ENCODE measurements at regions not wholly inside any gene's neighbourhood (a gene's known extent, or its start where the extent isn't known, plus 50 kb on each side); places are given as distances from the start of the nearest gene placed in this dataset.

DNA sequence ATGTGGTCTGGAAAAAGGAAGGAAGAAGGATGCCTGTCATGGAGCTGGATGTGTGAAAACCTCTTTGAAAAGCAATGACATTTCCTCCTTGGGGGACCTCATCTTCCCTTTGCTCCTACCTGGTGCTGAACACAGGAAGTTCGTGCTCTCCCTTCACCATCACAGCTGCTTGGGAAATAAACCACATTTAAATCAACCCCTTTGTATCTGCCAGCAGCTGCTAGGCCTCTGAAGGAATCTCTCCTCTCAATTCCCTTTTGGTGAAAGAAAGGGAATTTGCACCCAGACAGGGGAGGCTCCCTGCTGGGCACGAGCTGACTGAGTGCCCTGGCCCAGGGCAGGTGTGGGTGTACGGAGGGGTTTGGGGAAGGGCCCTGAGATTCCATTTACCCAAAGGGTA, 437.7 kb downstream of the TSHZ3 start:
- H3K27me3 Mint-ChIP-seq (ENCODE audit: insufficient read depth, low read depth, poor library complexity) = peaks cover 4% of the 10 kb centered on the region
- H3K4me1 Mint-ChIP-seq = peaks cover 30% of the 10 kb centered on the region
- DNase-seq (ENCODE audit: low spot score) (peak; percentile 3), ATAC-seq (peak; percentile 21; the same call in 1 of the 3 replicates)
- Histone ChIP-seq H3K4me3 (no peak overlapping the region), H3K79me2 (replicated peaks; ENCODE audit: insufficient read depth) (no peaks in the 10 kb centered on the region), H3F3A (replicated peaks; ENCODE audit: low read depth) (no peaks in the 10 kb centered on the region), H4K20me1 (replicated peaks; ENCODE audit: insufficient read depth) (no peaks in the 10 kb centered on the region), H3K4me1 (ENCODE audit: insufficient read depth) (no peaks in the 10 kb centered on the region; the same call in 1 of the 2 replicates), H2AFZ (peak overlapping the region; percentile 66), H3K27me3 (ENCODE audit: insufficient read depth) (no peaks in the 10 kb centered on the region), H3K27ac (ENCODE audit: low read depth) (no peak overlapping the region), H3K4me2 (no peak overlapping the region), H3K9me2 (ENCODE audit: insufficient read depth) (no peaks in the 10 kb centered on the region), H3K36me3 (ENCODE audit: insufficient read depth) (no peaks in the 10 kb centered on the region)
- no peak overlapping the region for H3K4me3 Mint-ChIP-seq
- H3K36me3 Mint-ChIP-seq (ENCODE audit: low read depth) = no peaks in the 10 kb centered on the region
- H3K27ac Mint-ChIP-seq = peak overlapping the region; percentile 31
- TF ChIP-seq POLR2AphosphoS5 (IDR thresholded peaks at IDR 0.05; ENCODE audit: low read depth) (no peak), ZNF331 (CRISPR knock-in tag; IDR thresholded peaks at IDR 0.05; ENCODE audit: low read depth) (no peak), STAT1 (IDR thresholded peaks at IDR 0.05; ENCODE audit: unreplicated experiment) (no peak), CREB1 (CRISPR knock-in tag; IDR thresholded peaks at IDR 0.05; ENCODE audit: low read depth) (no peak), CTCF (conservative IDR thresholded peaks at IDR 0.05; ENCODE audit: low read depth in 2 of 2) (no peak), ZNF114 (CRISPR knock-in tag; IDR thresholded peaks at IDR 0.05) (no peak), JUNB (IDR thresholded peaks at IDR 0.05; ENCODE audit: unreplicated experiment) (no peak), EZH2 (IDR thresholded peaks at IDR 0.05; ENCODE audit: low read depth, unreplicated experiment) (no peak), EZH2phosphoT487 (IDR thresholded peaks at IDR 0.05; ENCODE audit: unreplicated experiment) (no peak), NANOG (IDR thresholded peaks at IDR 0.05; ENCODE audit: borderline replicate concordance) (no peak)
- TF ChIP-seq, protein P1, sequence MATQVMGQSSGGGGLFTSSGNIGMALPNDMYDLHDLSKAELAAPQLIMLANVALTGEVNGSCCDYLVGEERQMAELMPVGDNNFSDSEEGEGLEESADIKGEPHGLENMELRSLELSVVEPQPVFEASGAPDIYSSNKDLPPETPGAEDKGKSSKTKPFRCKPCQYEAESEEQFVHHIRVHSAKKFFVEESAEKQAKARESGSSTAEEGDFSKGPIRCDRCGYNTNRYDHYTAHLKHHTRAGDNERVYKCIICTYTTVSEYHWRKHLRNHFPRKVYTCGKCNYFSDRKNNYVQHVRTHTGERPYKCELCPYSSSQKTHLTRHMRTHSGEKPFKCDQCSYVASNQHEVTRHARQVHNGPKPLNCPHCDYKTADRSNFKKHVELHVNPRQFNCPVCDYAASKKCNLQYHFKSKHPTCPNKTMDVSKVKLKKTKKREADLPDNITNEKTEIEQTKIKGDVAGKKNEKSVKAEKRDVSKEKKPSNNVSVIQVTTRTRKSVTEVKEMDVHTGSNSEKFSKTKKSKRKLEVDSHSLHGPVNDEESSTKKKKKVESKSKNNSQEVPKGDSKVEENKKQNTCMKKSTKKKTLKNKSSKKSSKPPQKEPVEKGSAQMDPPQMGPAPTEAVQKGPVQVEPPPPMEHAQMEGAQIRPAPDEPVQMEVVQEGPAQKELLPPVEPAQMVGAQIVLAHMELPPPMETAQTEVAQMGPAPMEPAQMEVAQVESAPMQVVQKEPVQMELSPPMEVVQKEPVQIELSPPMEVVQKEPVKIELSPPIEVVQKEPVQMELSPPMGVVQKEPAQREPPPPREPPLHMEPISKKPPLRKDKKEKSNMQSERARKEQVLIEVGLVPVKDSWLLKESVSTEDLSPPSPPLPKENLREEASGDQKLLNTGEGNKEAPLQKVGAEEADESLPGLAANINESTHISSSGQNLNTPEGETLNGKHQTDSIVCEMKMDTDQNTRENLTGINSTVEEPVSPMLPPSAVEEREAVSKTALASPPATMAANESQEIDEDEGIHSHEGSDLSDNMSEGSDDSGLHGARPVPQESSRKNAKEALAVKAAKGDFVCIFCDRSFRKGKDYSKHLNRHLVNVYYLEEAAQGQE (IDR thresholded peaks at IDR 0.05; ENCODE audit: unreplicated experiment) = no peak
- TF ChIP-seq, protein P2, sequence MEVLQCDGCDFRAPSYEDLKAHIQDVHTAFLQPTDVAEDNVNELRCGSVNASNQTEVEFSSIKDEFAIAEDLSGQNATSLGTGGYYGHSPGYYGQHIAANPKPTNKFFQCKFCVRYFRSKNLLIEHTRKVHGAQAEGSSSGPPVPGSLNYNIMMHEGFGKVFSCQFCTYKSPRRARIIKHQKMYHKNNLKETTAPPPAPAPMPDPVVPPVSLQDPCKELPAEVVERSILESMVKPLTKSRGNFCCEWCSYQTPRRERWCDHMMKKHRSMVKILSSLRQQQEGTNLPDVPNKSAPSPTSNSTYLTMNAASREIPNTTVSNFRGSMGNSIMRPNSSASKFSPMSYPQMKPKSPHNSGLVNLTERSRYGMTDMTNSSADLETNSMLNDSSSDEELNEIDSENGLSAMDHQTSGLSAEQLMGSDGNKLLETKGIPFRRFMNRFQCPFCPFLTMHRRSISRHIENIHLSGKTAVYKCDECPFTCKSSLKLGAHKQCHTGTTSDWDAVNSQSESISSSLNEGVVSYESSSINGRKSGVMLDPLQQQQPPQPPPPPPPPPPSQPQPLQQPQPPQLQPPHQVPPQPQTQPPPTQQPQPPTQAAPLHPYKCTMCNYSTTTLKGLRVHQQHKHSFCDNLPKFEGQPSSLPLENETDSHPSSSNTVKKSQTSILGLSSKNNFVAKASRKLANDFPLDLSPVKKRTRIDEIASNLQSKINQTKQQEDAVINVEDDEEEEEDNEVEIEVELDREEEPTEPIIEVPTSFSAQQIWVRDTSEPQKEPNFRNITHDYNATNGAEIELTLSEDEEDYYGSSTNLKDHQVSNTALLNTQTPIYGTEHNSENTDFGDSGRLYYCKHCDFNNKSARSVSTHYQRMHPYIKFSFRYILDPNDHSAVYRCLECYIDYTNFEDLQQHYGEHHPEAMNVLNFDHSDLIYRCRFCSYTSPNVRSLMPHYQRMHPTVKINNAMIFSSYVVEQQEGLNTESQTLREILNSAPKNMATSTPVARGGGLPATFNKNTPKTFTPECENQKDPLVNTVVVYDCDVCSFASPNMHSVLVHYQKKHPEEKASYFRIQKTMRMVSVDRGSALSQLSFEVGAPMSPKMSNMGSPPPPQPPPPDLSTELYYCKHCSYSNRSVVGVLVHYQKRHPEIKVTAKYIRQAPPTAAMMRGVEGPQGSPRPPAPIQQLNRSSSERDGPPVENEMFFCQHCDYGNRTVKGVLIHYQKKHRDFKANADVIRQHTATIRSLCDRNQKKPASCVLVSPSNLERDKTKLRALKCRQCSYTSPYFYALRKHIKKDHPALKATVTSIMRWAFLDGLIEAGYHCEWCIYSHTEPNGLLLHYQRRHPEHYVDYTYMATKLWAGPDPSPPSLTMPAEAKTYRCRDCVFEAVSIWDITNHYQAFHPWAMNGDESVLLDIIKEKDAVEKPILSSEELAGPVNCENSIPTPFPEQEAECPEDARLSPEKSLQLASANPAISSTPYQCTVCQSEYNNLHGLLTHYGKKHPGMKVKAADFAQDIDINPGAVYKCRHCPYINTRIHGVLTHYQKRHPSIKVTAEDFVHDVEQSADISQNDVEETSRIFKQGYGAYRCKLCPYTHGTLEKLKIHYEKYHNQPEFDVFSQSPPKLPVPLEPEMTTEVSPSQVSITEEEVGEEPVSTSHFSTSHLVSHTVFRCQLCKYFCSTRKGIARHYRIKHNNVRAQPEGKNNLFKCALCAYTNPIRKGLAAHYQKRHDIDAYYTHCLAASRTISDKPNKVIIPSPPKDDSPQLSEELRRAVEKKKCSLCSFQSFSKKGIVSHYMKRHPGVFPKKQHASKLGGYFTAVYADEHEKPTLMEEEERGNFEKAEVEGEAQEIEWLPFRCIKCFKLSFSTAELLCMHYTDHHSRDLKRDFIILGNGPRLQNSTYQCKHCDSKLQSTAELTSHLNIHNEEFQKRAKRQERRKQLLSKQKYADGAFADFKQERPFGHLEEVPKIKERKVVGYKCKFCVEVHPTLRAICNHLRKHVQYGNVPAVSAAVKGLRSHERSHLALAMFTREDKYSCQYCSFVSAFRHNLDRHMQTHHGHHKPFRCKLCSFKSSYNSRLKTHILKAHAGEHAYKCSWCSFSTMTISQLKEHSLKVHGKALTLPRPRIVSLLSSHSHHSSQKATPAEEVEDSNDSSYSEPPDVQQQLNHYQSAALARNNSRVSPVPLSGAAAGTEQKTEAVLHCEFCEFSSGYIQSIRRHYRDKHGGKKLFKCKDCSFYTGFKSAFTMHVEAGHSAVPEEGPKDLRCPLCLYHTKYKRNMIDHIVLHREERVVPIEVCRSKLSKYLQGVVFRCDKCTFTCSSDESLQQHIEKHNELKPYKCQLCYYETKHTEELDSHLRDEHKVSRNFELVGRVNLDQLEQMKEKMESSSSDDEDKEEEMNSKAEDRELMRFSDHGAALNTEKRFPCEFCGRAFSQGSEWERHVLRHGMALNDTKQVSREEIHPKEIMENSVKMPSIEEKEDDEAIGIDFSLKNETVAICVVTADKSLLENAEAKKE (CRISPR knock-in tag; IDR thresholded peaks at IDR 0.05) = no peak
- TF ChIP-seq, protein P3, sequence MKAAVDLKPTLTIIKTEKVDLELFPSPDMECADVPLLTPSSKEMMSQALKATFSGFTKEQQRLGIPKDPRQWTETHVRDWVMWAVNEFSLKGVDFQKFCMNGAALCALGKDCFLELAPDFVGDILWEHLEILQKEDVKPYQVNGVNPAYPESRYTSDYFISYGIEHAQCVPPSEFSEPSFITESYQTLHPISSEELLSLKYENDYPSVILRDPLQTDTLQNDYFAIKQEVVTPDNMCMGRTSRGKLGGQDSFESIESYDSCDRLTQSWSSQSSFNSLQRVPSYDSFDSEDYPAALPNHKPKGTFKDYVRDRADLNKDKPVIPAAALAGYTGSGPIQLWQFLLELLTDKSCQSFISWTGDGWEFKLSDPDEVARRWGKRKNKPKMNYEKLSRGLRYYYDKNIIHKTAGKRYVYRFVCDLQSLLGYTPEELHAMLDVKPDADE (IDR thresholded peaks at IDR 0.05) = no peak
- H3K9me3 Mint-ChIP-seq = no peaks in the 10 kb centered on the region
